T-helper 1 cell treated with Interleukin-12 subunit alpha and Interleukin-12 subunit beta and Interleukin-4 antibody, amounts not matched to agents 30 ng/mL and 1 ng/mL, for 36 hours (primary cell): ENCODE measurements at regions not wholly inside any gene's neighbourhood (a gene's known extent, or its start where the extent isn't known, plus 50 kb on each side); places are given as distances from the start of the nearest gene placed in this dataset.

Experiments
- intact Hi-C: fragments of 100-400 bp; cut with micrococcal nuclease; formaldehyde crosslinking; loops from one replicate; pipeline ENCODE4 v1.15.1; 2024

- intact Hi-C loops = no loop called here
Observed at GRCh38 chr21:27633631-27634030, 666.7 kb upstream of the ADAMTS5 start.

DNA sequence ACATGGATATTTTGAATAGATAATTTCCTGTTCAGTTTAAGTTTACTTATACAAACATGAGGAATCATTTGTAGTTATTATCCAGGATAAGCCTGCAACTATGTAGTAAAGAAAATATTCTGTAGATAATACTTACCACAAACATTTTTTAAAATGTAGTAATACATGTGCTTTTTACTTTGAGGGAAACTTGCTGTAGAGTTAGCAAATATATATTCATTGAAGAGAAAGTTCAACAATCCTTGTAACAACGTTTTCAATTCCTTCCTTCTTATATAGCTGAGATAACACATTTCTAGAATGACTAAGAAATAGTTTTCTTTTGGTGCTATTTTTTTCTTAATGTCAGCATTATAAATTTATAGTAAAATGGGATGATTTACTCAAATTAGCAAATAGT is 664.6 kb upstream of the ADAMTS5 start:
- intact Hi-C loops = no loop called here

GRCh38 chr21:27622631-27623030 is 655.7 kb upstream of the ADAMTS5 start:
- intact Hi-C loops = no loop called here

DNA sequence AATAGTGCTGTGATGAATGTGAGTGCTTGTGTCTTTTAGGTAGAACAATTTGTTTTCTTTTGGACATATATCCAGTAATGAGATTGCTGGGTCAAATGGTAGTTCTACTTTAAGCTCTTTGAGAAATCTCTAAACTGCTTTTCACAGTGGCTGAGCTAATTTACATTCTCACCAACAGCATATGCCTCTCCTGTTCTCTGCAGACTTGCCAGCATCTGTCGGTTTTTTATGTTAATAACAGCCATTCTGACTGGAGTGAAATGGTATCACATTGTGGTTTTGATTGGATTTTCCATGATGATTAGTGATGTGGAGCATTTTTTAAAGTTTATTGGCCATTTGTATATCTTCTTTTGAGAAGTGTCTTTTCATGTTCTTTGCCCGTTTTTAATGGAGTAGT is 647.3 kb upstream of the ADAMTS5 start:
- intact Hi-C loops = no loop called here

- intact Hi-C loops = no loop called here
Observed at GRCh38 chr21:27606422-27606821, 639.5 kb upstream of the ADAMTS5 start.

DNA sequence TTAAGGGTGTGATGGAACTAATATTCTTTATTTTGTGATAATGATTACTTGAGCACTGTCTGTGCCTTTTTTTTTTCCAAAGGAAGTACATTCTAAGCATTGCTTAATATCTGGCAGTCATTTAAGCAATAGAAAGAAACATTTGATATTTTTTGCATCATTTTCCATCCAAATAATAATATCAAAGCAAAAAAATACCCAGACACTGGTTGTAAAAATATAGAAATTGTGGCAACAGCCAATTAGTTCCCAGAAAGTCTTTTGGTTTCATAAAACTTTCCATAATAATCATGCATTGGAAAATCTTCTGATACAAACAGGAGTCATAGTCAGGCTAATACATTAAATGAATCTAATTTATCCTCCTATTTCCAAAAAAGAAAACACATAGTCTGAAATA is 629.3 kb upstream of the ADAMTS5 start:
- intact Hi-C loops = no loop called here

DNA sequence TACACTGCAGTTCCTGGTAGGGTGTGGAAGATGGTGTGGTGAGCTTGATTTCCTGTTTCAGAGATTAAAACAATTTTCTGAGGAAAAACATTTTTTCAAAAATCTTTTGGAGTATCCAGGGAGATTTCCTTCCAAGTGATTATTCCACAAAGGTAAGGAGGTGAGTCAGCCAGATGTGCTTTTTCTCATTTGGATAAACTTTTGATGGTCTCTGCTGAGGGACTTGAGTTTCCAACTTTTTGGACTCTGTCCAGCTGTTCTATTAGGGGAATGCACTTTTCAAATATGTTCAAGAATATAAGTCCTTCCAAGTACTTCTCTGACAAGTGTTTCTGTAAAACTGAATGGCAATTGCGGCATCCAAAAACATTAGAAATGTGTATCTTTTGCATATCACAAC is 628.8 kb upstream of the ADAMTS5 start:
- intact Hi-C loops = no loop called here

DNA sequence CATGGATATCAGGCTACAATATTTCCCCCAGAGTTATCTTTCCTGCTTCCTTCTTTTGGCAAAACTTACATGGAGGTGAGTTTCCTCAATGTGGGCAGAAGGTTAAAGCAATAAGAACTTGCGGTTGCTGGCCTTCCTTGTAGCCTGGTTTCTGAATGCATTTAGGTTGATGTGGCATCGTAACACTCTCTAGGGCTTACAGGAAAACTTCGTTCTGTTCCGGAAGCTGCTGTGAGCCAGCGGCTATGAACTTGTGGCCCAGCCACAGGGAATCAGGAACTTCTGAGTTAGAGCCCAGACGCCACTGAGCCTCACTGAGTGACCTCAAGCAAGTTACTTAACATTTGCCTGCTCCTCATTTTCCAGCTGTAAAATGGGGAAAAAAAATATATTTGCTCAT is 623.4 kb upstream of the ADAMTS5 start:
- intact Hi-C loops = no loop called here

- intact Hi-C loops = no loop called here
Observed at GRCh38 chr21:27589781-27590180, 622.9 kb upstream of the ADAMTS5 start.

DNA sequence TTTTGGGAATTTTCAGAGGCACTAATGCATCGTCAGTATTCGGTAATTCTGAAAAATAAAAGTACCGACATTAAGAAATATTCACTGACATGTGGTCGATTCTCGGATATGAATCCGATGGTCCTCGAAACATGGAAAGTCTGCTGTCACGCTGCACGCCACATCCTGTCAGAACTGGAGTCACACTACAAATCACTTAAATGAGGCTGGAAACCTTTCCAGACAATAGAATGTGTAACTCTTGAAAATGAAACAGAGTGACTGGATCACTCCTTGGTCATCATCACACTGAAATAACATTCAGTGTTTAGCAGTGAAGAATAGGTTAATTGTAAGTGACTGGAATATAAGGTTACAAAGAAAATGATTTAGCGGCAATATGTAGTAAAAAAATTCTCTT is 620.1 kb upstream of the ADAMTS5 start:
- intact Hi-C loops = no loop called here

- intact Hi-C loops = no loop called here
Observed at GRCh38 chr21:27586326-27586725, 619.4 kb upstream of the ADAMTS5 start.

DNA sequence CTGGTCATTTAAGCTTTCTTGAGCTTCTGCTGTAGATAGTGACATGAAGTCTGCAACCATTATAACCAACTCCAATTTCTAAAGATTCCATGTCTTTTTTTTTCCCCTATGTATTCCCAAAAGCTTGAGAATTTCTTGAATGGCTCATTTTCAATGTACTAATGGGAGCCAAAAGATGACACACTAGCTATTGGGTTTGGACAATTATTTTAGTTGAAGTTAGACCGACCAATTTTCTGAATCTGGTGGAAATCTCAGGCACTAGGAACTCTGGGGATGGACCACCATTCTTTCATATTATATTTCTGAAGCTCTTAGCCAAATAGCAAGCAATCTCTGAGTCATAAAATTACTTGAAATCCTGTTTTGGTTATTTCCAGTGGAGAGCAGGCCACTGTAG is 617.4 kb upstream of the ADAMTS5 start:
- intact Hi-C loops = no loop called here

DNA sequence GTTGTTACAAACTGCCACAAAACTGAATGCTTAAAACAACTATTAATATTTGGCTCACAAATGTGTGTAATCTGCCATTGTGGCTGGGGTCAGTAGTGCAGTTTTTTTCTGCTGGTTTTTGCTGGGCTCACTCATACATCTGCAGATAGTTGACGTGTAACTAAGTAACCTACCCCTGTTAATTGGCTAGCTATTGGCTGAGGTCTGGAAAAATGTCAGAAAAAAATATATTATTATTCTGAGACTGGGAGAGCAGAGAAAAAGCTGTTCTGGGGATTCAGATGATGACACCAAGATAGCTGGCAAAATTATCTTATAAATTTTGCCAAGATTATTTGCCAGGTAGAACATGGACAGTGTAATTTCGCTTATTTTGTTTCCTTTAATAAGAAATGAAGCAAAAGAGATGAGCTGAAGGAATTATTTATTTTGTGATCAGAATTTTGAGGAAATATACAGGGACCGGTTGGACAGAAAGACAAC is 616.1 kb upstream of the ADAMTS5 start:
- intact Hi-C loops = no loop called here

DNA sequence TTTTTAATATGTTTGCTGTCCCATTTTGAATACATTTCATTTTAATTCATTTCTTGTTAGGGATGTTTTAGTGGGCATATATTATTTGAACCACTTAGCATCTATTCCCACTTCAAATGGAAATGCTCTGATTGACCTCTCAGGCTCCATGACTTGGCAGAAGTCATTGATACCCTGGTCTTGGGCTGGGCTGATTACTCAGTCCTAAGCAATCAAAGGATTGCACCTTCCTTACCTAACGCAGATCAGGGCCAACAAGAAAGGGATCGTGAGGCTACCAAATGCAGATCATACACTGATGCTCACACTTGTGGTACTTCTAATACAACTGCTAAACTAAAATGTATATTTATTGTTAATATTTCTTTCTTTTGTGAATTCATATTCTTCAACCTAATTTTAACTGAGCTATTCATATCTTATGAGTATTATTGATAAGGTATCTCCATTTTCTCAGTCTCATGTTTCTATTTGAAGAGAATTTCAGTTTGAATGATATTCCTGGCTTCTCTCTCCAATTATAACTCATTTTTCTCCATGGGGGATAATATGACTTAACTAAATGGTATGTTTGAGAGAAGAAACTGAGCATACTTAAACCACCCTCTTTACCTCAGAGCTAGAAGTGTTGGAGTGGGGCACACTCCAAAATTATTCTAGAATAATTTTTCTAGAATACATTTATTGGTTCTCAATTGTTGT is 615.5 kb upstream of the ADAMTS5 start:
- intact Hi-C loops = no loop called here

DNA sequence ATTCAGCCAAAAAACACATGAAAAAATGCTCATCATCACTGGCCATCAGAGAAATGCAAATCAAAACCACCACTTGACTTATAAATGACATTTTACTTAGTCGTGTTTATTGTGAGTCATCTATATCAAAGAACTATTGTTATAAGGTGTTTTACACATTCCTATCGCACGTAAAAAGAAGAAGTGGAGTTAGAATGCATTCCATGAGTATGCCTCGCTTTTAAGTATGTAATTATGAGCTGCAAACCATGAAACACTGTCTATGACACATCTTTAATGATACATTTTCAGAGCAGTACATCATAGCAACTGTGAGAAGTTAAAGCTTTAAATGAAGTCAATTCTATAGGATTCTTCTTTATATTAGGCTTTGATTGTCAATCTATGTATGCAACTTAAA is 614.3 kb upstream of the ADAMTS5 start:
- intact Hi-C loops = no loop called here

DNA sequence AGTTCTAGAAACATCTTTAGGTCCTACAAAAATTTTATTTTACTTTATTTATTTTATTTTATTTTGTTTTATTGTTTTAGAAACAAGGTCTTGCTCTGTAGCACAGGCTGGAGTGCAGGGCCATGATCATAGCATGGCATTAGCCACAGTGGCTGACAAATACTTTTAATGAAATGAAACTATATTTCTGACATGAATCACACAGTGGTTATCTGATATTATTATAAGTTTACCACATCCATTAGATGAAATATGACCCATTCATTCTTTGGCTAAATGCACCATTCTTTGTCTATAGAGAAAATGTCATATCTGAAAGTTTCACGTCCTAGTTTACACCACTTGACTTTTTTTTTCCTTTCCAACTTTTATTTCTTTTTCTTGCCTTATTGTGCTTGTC is 613.4 kb upstream of the ADAMTS5 start:
- intact Hi-C loops = no loop called here

DNA sequence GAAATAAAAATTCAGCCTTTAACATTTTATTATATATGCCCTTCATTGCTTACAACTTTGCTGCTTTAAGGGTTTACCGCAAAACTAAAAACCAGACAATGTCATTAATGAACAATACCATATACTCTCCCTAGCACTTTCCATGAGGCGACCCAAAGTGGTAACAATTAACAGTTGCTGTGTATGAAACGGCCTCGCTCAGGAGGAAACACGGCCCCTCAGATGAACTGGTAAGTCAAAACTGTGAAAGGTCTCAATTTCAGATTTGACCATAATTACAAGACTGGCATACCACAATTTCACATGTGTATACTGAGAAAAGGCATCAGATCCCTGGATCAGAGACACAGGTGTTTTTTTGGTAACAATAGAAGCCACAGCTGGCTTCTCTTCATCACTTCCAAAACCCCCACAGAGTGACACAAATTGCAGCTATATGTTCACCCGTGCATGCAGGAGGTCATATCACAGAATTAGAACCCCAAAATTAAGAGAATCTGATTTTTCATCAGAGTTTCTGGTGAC is 611.9 kb upstream of the ADAMTS5 start:
- intact Hi-C loops = no loop called here

GRCh38 chr21:27572696-27573095 is 605.8 kb upstream of the ADAMTS5 start:
- intact Hi-C loops = no loop called here

DNA sequence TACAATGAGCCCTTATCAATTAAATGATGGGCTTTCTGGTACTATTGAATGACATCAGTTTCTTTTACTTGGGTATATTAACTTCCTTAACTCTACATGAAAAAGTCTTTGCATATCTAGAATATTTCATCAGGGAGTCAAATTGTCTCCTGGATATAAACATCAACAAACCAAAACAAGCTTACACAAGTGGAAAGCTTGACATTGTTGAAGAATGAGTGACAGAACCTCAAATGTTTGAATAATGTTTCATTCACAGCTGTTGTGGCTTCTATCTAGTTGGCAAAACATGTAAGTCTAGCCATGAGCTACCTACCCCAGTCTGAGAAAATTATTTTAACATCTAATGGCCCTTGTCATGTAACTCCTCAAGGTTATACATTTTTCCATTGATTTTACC is 604.8 kb upstream of the ADAMTS5 start:
- intact Hi-C loops = no loop called here

DNA sequence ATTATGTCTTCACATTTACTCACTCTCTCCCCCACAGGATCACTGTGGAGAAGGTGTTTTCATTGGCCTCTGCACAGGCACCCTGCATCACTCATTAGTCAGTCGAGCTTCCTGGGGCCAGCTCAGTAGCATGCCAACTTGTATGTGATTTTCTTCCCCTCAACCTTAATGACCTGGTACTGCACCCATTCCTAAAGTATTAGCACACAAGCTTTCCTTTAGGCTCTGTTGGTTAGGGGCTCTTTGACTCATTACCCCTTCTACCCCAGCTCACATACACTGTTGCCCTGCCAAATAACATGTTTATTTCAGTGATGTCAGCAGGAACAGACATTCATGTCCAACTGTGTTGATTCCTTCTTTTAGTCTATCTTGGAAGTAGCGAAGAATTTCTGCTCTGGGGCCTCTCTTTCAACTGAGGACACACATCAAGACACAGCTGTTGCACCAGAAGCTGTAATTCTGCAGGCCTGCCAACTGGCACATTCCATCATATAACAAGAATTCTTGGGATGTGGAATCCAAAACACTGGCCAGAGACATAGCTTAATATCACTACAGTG is 603.5 kb upstream of the ADAMTS5 start:
- intact Hi-C loops = no loop called here

DNA sequence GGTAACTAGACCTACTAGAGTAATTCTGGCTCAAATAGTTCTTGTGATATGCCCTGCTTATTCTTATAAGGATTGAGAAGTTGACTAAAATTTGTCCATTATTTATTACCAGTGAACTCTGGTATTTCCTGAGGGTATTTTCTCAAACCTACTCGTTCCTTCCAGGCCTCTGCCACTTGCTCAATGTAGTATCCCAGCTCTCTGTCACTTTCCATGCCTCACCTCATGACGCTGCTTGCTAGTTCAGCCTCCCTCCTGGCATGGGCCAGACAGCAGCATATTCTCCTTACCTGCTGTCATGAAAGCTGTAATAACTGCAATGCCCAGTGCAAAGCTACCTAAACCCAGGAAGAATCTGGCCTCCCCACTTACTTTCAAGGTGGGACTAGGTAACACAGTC is 602.9 kb upstream of the ADAMTS5 start:
- intact Hi-C loops = no loop called here

- intact Hi-C loops = no loop called here
Observed at GRCh38 chr21:27569091-27569490, 602.2 kb upstream of the ADAMTS5 start.

GRCh38 chr21:27567381-27567780 is 600.5 kb upstream of the ADAMTS5 start:
- intact Hi-C loops = no loop called here
